Fibroblast of lung (primary cell): ENCODE measurements at regions not wholly inside any gene's neighbourhood (a gene's known extent, or its start where the extent isn't known, plus 50 kb on each side); places are given as distances from the start of the nearest gene placed in this dataset.

ENCODE experiments used
- EZH2 ChIP-seq: IDR thresholded peaks from 2 replicates; pipeline ENCODE4 v1.5.1; 2012; ENCODE audit warnings: low read length, control low read depth, mild to moderate bottlenecking; ENCODE audit errors: missing control alignments
- TF ChIP-seq, protein P1 (sequence below), 2 donors: IDR thresholded peaks in 1 of 2; conservative IDR thresholded peaks in 1 of 2; 1 replicate in 1 of 2; 2 replicates in 1 of 2; pipeline ENCODE4 v1.5.1; 2011 to 2012; ENCODE audit warnings: low read length in 2 of 2, control low read depth in 1 of 2, inconsistent platforms in 1 of 2, low read depth in 1 of 2, mild to moderate bottlenecking in 1 of 2

DNA sequence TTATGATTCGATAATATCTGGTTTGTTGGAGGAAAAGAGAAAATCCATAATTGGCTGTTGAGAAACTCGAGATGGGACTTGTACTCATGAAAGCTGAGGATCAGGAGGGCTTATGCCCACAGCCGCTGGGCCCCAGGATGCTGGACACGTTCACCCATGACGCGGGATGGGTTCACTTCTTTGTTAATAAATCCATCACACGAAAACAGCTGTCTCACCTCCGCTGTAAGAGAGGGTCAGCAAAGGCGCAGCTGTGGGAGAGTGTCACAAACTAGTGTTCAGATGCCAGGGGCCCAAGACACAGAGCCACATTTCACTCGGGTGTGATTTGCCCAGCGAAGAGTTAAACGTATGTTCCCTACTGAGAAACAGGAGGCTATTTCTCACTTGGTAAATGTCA lies 315.1 kb downstream of the THBS2 start:
- TF ChIP-seq, protein P1, sequence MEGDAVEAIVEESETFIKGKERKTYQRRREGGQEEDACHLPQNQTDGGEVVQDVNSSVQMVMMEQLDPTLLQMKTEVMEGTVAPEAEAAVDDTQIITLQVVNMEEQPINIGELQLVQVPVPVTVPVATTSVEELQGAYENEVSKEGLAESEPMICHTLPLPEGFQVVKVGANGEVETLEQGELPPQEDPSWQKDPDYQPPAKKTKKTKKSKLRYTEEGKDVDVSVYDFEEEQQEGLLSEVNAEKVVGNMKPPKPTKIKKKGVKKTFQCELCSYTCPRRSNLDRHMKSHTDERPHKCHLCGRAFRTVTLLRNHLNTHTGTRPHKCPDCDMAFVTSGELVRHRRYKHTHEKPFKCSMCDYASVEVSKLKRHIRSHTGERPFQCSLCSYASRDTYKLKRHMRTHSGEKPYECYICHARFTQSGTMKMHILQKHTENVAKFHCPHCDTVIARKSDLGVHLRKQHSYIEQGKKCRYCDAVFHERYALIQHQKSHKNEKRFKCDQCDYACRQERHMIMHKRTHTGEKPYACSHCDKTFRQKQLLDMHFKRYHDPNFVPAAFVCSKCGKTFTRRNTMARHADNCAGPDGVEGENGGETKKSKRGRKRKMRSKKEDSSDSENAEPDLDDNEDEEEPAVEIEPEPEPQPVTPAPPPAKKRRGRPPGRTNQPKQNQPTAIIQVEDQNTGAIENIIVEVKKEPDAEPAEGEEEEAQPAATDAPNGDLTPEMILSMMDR (conservative IDR thresholded peaks at IDR 0.05 in 1 of 2, IDR thresholded peaks at IDR 0.05 in 1 of 2; ENCODE audit: low read depth in 1 of 2, low read length in 2 of 2): no peak
- no peak for TF ChIP-seq EZH2
